ENCODE measurements at regions not wholly inside any gene's neighbourhood (a gene's known extent, or its start where the extent isn't known, plus 50 kb on each side); places are given as distances from the start of the nearest gene placed in this dataset.
"Not testable (repeated sequence)": the region's sequence is repeated elsewhere in the genome, so short reads cannot be mapped to it uniquely, and the experiment has no call there.

GRCh38 chr19:30943101-30943843 lies 406.0 kb downstream of the TSHZ3 start:
- H3K4me1 ChIP-seq (ENCODE audit: control insufficient read depth, insufficient read depth, low read length) = no peaks in the 10 kb centered on the region
- H3K27ac ChIP-seq (ENCODE audit: low read length) = no peak overlapping the region
- no peaks in the 10 kb centered on the region for H3K9me3 ChIP-seq (ENCODE audit: control insufficient read depth in 2 of 2, low read length in 2 of 2)
- H3K36me3 ChIP-seq (ENCODE audit: control insufficient read depth in 2 of 2, insufficient read depth in 2 of 2, low read length in 2 of 2) = no peaks in the 10 kb centered on the region
- H3K9ac ChIP-seq (ENCODE audit: low read length in 2 of 2) = no peak overlapping the region
- H3K27me3 ChIP-seq (ENCODE audit: control insufficient read depth in 1 of 2, insufficient read depth in 2 of 2, low read length in 2 of 2) = peaks cover 0 to 2% of the 10 kb centered on the region in 2 donors
- no peak overlapping the region for H3K4me3 ChIP-seq (ENCODE audit: low read length in 2 of 2)

- H3K9me3 ChIP-seq (ENCODE audit: control insufficient read depth in 2 of 2, low read length in 2 of 2) = no peaks in the 10 kb centered on the region
- no peaks in the 10 kb centered on the region for H3K36me3 ChIP-seq (ENCODE audit: control insufficient read depth in 2 of 2, insufficient read depth in 2 of 2, low read length in 2 of 2)
- no peak overlapping the region for H3K4me3 ChIP-seq (ENCODE audit: low read length in 2 of 2)
- H3K9ac ChIP-seq (ENCODE audit: low read length in 2 of 2) = no peak overlapping the region
- H3K27ac ChIP-seq (ENCODE audit: low read length) = no peak overlapping the region
- no peaks in the 10 kb centered on the region for H3K4me1 ChIP-seq (ENCODE audit: control insufficient read depth, insufficient read depth, low read length)
- peaks cover 0 to 2% of the 10 kb centered on the region in 2 donors for H3K27me3 ChIP-seq (ENCODE audit: control insufficient read depth in 1 of 2, insufficient read depth in 2 of 2, low read length in 2 of 2)
Measured at GRCh38 chr19:30942636-30943035, 406.6 kb downstream of the TSHZ3 start.

- Histone ChIP-seq H3K4me3 (ENCODE audit: low read length in 2 of 2) (no peak overlapping the region), H3K36me3 (ENCODE audit: control insufficient read depth in 2 of 2, insufficient read depth in 2 of 2, low read length in 2 of 2) (no peaks in the 10 kb centered on the region), H3K4me1 (ENCODE audit: control insufficient read depth, insufficient read depth, low read length) (no peaks in the 10 kb centered on the region)
Measured at GRCh38 chr19:30941591-30941990, 407.6 kb downstream of the TSHZ3 start.

GRCh38 chr19:30936276-30936675 lies 413.0 kb downstream of the TSHZ3 start:
- no peaks in the 10 kb centered on the region for H3K9me3 ChIP-seq (ENCODE audit: control insufficient read depth in 2 of 2, low read length in 2 of 2)
- H3K27me3 ChIP-seq (ENCODE audit: control insufficient read depth in 1 of 2, insufficient read depth in 2 of 2, low read length in 2 of 2) = no peaks in the 10 kb centered on the region
- H3K36me3 ChIP-seq (ENCODE audit: control insufficient read depth in 2 of 2, insufficient read depth in 2 of 2, low read length in 2 of 2) = no peaks in the 10 kb centered on the region
- H3K4me3 ChIP-seq (ENCODE audit: low read length in 2 of 2) = no peak overlapping the region
- H3K27ac ChIP-seq (ENCODE audit: low read length) = no peak overlapping the region
- H3K9ac ChIP-seq (ENCODE audit: low read length in 2 of 2) = no peak overlapping the region
- H3K4me1 ChIP-seq (ENCODE audit: control insufficient read depth, insufficient read depth, low read length) = no peaks in the 10 kb centered on the region

More at GRCh38 chr19:30941591-30941990, 407.6 kb downstream of the TSHZ3 start:
- Histone ChIP-seq H3K9ac (ENCODE audit: low read length in 2 of 2) (no peak overlapping the region), H3K27me3 (ENCODE audit: control insufficient read depth in 1 of 2, insufficient read depth in 2 of 2, low read length in 2 of 2) (peaks cover 0 to 2% of the 10 kb centered on the region in 2 donors), H3K27ac (ENCODE audit: low read length) (no peak overlapping the region), H3K9me3 (ENCODE audit: control insufficient read depth in 2 of 2, low read length in 2 of 2) (no peaks in the 10 kb centered on the region)

- Histone ChIP-seq H3K27ac (ENCODE audit: low read length) (no peak overlapping the region), H3K4me3 (ENCODE audit: low read length in 2 of 2) (no peak overlapping the region), H3K27me3 (ENCODE audit: control insufficient read depth in 1 of 2, insufficient read depth in 2 of 2, low read length in 2 of 2) (no peaks in the 10 kb centered on the region), H3K4me1 (ENCODE audit: control insufficient read depth, insufficient read depth, low read length) (no peaks in the 10 kb centered on the region), H3K9ac (ENCODE audit: low read length in 2 of 2) (no peak overlapping the region), H3K36me3 (ENCODE audit: control insufficient read depth in 2 of 2, insufficient read depth in 2 of 2, low read length in 2 of 2) (no peaks in the 10 kb centered on the region), H3K9me3 (ENCODE audit: control insufficient read depth in 2 of 2, low read length in 2 of 2) (no peaks in the 10 kb centered on the region)
Measured at GRCh38 chr19:30935146-30935545, 414.1 kb downstream of the TSHZ3 start.

GRCh38 chr19:30933454-30933853 lies 415.8 kb downstream of the TSHZ3 start:
- not testable (repeated sequence) for H3K27me3 ChIP-seq (ENCODE audit: control insufficient read depth in 1 of 2, insufficient read depth in 2 of 2, low read length in 2 of 2); H3K27ac ChIP-seq (ENCODE audit: low read length); H3K4me1 ChIP-seq (ENCODE audit: control insufficient read depth, insufficient read depth, low read length); H3K9me3 ChIP-seq (ENCODE audit: control insufficient read depth in 2 of 2, low read length in 2 of 2); H3K9ac ChIP-seq (ENCODE audit: low read length in 2 of 2); H3K36me3 ChIP-seq (ENCODE audit: control insufficient read depth in 2 of 2, insufficient read depth in 2 of 2, low read length in 2 of 2); H3K4me3 ChIP-seq (ENCODE audit: low read length in 2 of 2)

GRCh38 chr19:30932854-30933253 lies 416.4 kb downstream of the TSHZ3 start:
- no peak overlapping the region for H3K27ac ChIP-seq (ENCODE audit: low read length)
- H3K36me3 ChIP-seq (ENCODE audit: control insufficient read depth in 2 of 2, insufficient read depth in 2 of 2, low read length in 2 of 2) = no peaks in the 10 kb centered on the region
- peaks cover 0 to 6% of the 10 kb centered on the region in 2 donors for H3K9me3 ChIP-seq (ENCODE audit: control insufficient read depth in 2 of 2, low read length in 2 of 2)
- H3K27me3 ChIP-seq (ENCODE audit: control insufficient read depth in 1 of 2, insufficient read depth in 2 of 2, low read length in 2 of 2) = peaks cover 0 to 2% of the 10 kb centered on the region in 2 donors
- no peaks in the 10 kb centered on the region for H3K4me1 ChIP-seq (ENCODE audit: control insufficient read depth, insufficient read depth, low read length)
- H3K9ac ChIP-seq (ENCODE audit: low read length in 2 of 2) = no peak overlapping the region
- H3K4me3 ChIP-seq (ENCODE audit: low read length in 2 of 2) = no peak overlapping the region

- Histone ChIP-seq H3K9ac (ENCODE audit: low read length in 2 of 2) (no peak overlapping the region), H3K9me3 (ENCODE audit: control insufficient read depth in 2 of 2, low read length in 2 of 2) (peaks cover 0 to 6% of the 10 kb centered on the region in 2 donors), H3K27ac (ENCODE audit: low read length) (no peak overlapping the region), H3K36me3 (ENCODE audit: control insufficient read depth in 2 of 2, insufficient read depth in 2 of 2, low read length in 2 of 2) (no peaks in the 10 kb centered on the region), H3K4me1 (ENCODE audit: control insufficient read depth, insufficient read depth, low read length) (no peaks in the 10 kb centered on the region), H3K27me3 (ENCODE audit: control insufficient read depth in 1 of 2, insufficient read depth in 2 of 2, low read length in 2 of 2) (peaks cover 0 to 2% of the 10 kb centered on the region in 2 donors), H3K4me3 (ENCODE audit: low read length in 2 of 2) (no peak overlapping the region)
Measured at GRCh38 chr19:30930941-30931706, 418.1 kb downstream of the TSHZ3 start.

GRCh38 chr19:30927705-30928104 lies 421.5 kb downstream of the TSHZ3 start:
- Histone ChIP-seq H3K4me3 (ENCODE audit: low read length in 2 of 2) (no peak overlapping the region), H3K9ac (ENCODE audit: low read length in 2 of 2) (no peak overlapping the region), H3K36me3 (ENCODE audit: control insufficient read depth in 2 of 2, insufficient read depth in 2 of 2, low read length in 2 of 2) (no peaks in the 10 kb centered on the region), H3K27ac (ENCODE audit: low read length) (no peak overlapping the region), H3K27me3 (ENCODE audit: control insufficient read depth in 1 of 2, insufficient read depth in 2 of 2, low read length in 2 of 2) (peaks cover 0 to 2% of the 10 kb centered on the region in 2 donors), H3K9me3 (ENCODE audit: control insufficient read depth in 2 of 2, low read length in 2 of 2) (peaks cover 0 to 6% of the 10 kb centered on the region in 2 donors), H3K4me1 (ENCODE audit: control insufficient read depth, insufficient read depth, low read length) (peaks cover 2% of the 10 kb centered on the region)

GRCh38 chr19:30924670-30925069 lies 424.6 kb downstream of the TSHZ3 start:
- Histone ChIP-seq H3K9me3 (ENCODE audit: control insufficient read depth in 2 of 2, low read length in 2 of 2) (peaks cover 0 to 6% of the 10 kb centered on the region in 2 donors), H3K4me1 (ENCODE audit: control insufficient read depth, insufficient read depth, low read length) (peaks cover 2% of the 10 kb centered on the region), H3K36me3 (ENCODE audit: control insufficient read depth in 2 of 2, insufficient read depth in 2 of 2, low read length in 2 of 2) (no peaks in the 10 kb centered on the region), H3K27me3 (ENCODE audit: control insufficient read depth in 1 of 2, insufficient read depth in 2 of 2, low read length in 2 of 2) (peaks cover 0 to 2% of the 10 kb centered on the region in 2 donors), H3K9ac (ENCODE audit: low read length in 2 of 2) (no peak overlapping the region), H3K4me3 (ENCODE audit: low read length in 2 of 2) (peak overlapping the region; percentile 49 to 57), H3K27ac (ENCODE audit: low read length) (no peak overlapping the region)

All from stomach smooth muscle (tissue), 2 donors.